Glutamatergic neuron (in vitro differentiated cells): ENCODE measurements at regions not wholly inside any gene's neighbourhood (a gene's known extent, or its start where the extent isn't known, plus 50 kb on each side); places are given as distances from the start of the nearest gene placed in this dataset.

Source experiments
- DNase-seq: peaks from one replicate; pipeline ENCODE4 v3.0.0; 2022
- H3K27ac Mint-ChIP-seq: one replicate; pipeline ENCODE4 v1.8.0; 2020; ENCODE audit warnings: mild to moderate bottlenecking, mixed read lengths, inconsistent platforms; ENCODE audit not compliant: unreplicated experiment
- H3K27me3 Mint-ChIP-seq: one replicate; pipeline ENCODE4 v1.8.0; 2020; ENCODE audit warnings: mild to moderate bottlenecking, moderate library complexity, mixed read lengths, inconsistent platforms; ENCODE audit not compliant: unreplicated experiment
- H3K36me3 Mint-ChIP-seq: one replicate; pipeline ENCODE4 v1.8.0; 2020; ENCODE audit warnings: mild to moderate bottlenecking, mixed read lengths, inconsistent platforms; ENCODE audit not compliant: unreplicated experiment
- H3K4me1 Mint-ChIP-seq: one replicate; pipeline ENCODE4 v1.8.0; 2020; ENCODE audit warnings: mild to moderate bottlenecking, low read depth, mixed read lengths, inconsistent platforms; ENCODE audit not compliant: unreplicated experiment
- H3K4me3 Mint-ChIP-seq: one replicate; pipeline ENCODE4 v1.8.0; 2020; ENCODE audit warnings: mild to moderate bottlenecking, mixed read lengths, inconsistent platforms; ENCODE audit not compliant: unreplicated experiment
- H3K9me3 Mint-ChIP-seq: one replicate; pipeline ENCODE4 v1.8.0; 2020; ENCODE audit warnings: mild to moderate bottlenecking, moderate library complexity, mixed read lengths, inconsistent platforms; ENCODE audit not compliant: unreplicated experiment
- CTCF ChIP-seq: fragments of 200-600 bp; sonication (generic); IDR thresholded peaks from one replicate; pipeline ENCODE4 v1.5.0; 2021; ENCODE audit not compliant: partially characterized antibody, unreplicated experiment

GRCh38 chr14:80077262-80077661, 134.0 kb downstream of the DIO2 start:
- Mint-ChIP-seq H3K4me1 (no peaks in the 10 kb centered on the region), H3K4me3 (no peak overlapping the region), H3K36me3 (no peaks in the 10 kb centered on the region), H3K9me3 (peaks cover 1% of the 10 kb centered on the region), H3K27ac (no peak overlapping the region), H3K27me3 (peaks cover 2% of the 10 kb centered on the region)
- DNase-seq, result no peak
- no peak for TF ChIP-seq CTCF

- H3K27me3 Mint-ChIP-seq, result peaks cover 2% of the 10 kb centered on the region
- TF ChIP-seq CTCF, result no peak
- peaks cover 1% of the 10 kb centered on the region for H3K9me3 Mint-ChIP-seq
- H3K36me3 Mint-ChIP-seq, result peaks cover 5% of the 10 kb centered on the region
- DNase-seq, result no peak
- H3K4me1 Mint-ChIP-seq, result no peaks in the 10 kb centered on the region
- H3K27ac Mint-ChIP-seq, result no peak overlapping the region
- no peak overlapping the region for H3K4me3 Mint-ChIP-seq
Observed at GRCh38 chr14:80074900-80075574, 136.3 kb downstream of the DIO2 start.

GRCh38 chr14:80059041-80059440, 152.3 kb downstream of the DIO2 start:
- Mint-ChIP-seq H3K27me3 (peaks cover 2% of the 10 kb centered on the region), H3K4me3 (no peak overlapping the region), H3K9me3 (no peaks in the 10 kb centered on the region), H3K4me1 (peaks cover 1% of the 10 kb centered on the region), H3K27ac (no peak overlapping the region), H3K36me3 (no peaks in the 10 kb centered on the region)
- no peak for DNase-seq
- TF ChIP-seq CTCF, result no peak

- peak; percentile 31 for TF ChIP-seq CTCF
- DNase-seq, result no peak
- H3K4me3 Mint-ChIP-seq, result no peak overlapping the region
- no peaks in the 10 kb centered on the region for H3K9me3 Mint-ChIP-seq
- no peak overlapping the region for H3K27ac Mint-ChIP-seq
- H3K27me3 Mint-ChIP-seq, result peaks cover 2% of the 10 kb centered on the region
- no peaks in the 10 kb centered on the region for H3K36me3 Mint-ChIP-seq
- peaks cover 1% of the 10 kb centered on the region for H3K4me1 Mint-ChIP-seq
Observed at GRCh38 chr14:80056497-80056801, 154.9 kb downstream of the DIO2 start.

GRCh38 chr14:80055667-80056496, 155.4 kb downstream of the DIO2 start:
- peaks cover 1% of the 10 kb centered on the region for H3K4me1 Mint-ChIP-seq
- no peak overlapping the region for H3K27ac Mint-ChIP-seq
- peaks cover 2% of the 10 kb centered on the region for H3K27me3 Mint-ChIP-seq
- H3K4me3 Mint-ChIP-seq, result no peak overlapping the region
- TF ChIP-seq CTCF, result peak; percentile 71
- DNase-seq, result peak; percentile 29
- no peaks in the 10 kb centered on the region for H3K36me3 Mint-ChIP-seq
- H3K9me3 Mint-ChIP-seq, result no peaks in the 10 kb centered on the region
